Liver (tissue), 1 donor: ENCODE measurements at regions not wholly inside any gene's neighbourhood (a gene's known extent, or its start where the extent isn't known, plus 50 kb on each side); places are given as distances from the start of the nearest gene placed in this dataset.
"Not testable (repeated sequence)": the region's sequence is repeated elsewhere in the genome, so short reads cannot be mapped to it uniquely, and the experiment has no call there.

Experiments used
- REST ChIP-seq: IDR thresholded peaks from 2 replicates; pipeline ENCODE4 v1.6.1; 2016; ENCODE audit warnings: antibody characterized with exemption, mild to moderate bottlenecking
- ZBTB33 ChIP-seq: IDR thresholded peaks from 2 replicates; pipeline ENCODE4 v1.6.1; 2016; ENCODE audit warnings: antibody characterized with exemption

GRCh38 chr7:51388241-51388640 is 71.6 kb upstream of the COBL start:
- not testable (repeated sequence) for TF ChIP-seq ZBTB33, REST
